H1 (cell line): ENCODE measurements at regions not wholly inside any gene's neighbourhood (a gene's known extent, or its start where the extent isn't known, plus 50 kb on each side); places are given as distances from the start of the nearest gene placed in this dataset.
A peak's percentile ranks its signal among the peaks of the same experiment; 100 is the strongest.

Experiments
- CTCF ChIA-PET: fragments of 300-600 bp; sonication (Branson Sonifier 250); formaldehyde crosslinking; loops from one replicate; lab custom pipeline; 2021; ENCODE audit not compliant: partially characterized antibody; lab: Charles Lee
- POLR2A ChIA-PET: fragments of 300-600 bp; sonication (Branson Sonifier 250); formaldehyde crosslinking; loops from one replicate; lab custom pipeline; 2021; ENCODE audit warnings: inconsistent platforms; ENCODE audit not compliant: partially characterized antibody; lab: Charles Lee
- DNase-seq, 2 experiments: peaks; one replicate each; pipeline versions ENCODE4 v3.0.0 to v3.0.0-alpha.2; 2010 to 2022; ENCODE audit warnings: low spot score in 2 of 2, low read depth in 1 of 2, mixed read lengths in 1 of 2
- FAIRE-seq: peaks from 2 replicates; lab custom pipeline; 2011; peaks lifted over from hg19 to GRCh38; lab: Jason Lieb, UNC
- H2AFZ ChIP-seq: 2 replicates; pipeline ENCODE4 v1.8.1; 2012; ENCODE audit warnings: low read length, inconsistent platforms
- H2AK5ac ChIP-seq: 2 replicates; pipeline ENCODE4 v1.6.1; 2013; ENCODE audit warnings: low read depth, low read length
- H2BK120ac ChIP-seq: replicated peaks from 2 replicates; pipeline ENCODE3; 2013; ENCODE audit warnings: low read depth, low read length, inconsistent platforms
- H2BK12ac ChIP-seq: 2 replicates; pipeline ENCODE4 v1.6.1; 2013; ENCODE audit warnings: low read depth, low read length
- H2BK15ac ChIP-seq: 2 replicates; pipeline ENCODE4 v1.6.1; 2013; ENCODE audit warnings: low read length
- H2BK20ac ChIP-seq: 2 replicates; pipeline ENCODE4 v1.6.1; 2013; ENCODE audit warnings: low read length
- H2BK5ac ChIP-seq: 2 replicates; pipeline ENCODE4 v1.6.1; 2013; ENCODE audit warnings: low read depth, low read length
- H3K14ac ChIP-seq: 2 replicates; pipeline ENCODE4 v1.6.1; 2013; ENCODE audit warnings: inconsistent platforms; ENCODE audit not compliant: insufficient read length
- H3K18ac ChIP-seq: 2 replicates; pipeline ENCODE4 v1.6.1; 2013; ENCODE audit warnings: low read length; ENCODE audit errors: extremely low read depth
- H3K23ac ChIP-seq: 2 replicates; pipeline ENCODE4 v1.6.1; 2013; ENCODE audit warnings: inconsistent platforms; ENCODE audit not compliant: insufficient read length
- H3K23me2 ChIP-seq: 2 replicates; pipeline ENCODE4 v1.6.1; 2013; ENCODE audit warnings: low read depth, low read length
- H3K27ac ChIP-seq: 2 replicates; pipeline ENCODE4 v1.6.1; 2011; ENCODE audit warnings: low read depth, low read length, inconsistent platforms
- H3K27me3 ChIP-seq, 4 experiments: replicated peaks in 1 of 4; 1 replicate in 1 of 4; 2 replicates in 3 of 4; pipeline versions ENCODE4 v1.6.1 to v1.8.1; 2011 to 2013; ENCODE audit warnings: low read length in 3 of 4, mild to moderate bottlenecking in 3 of 4, inconsistent platforms in 2 of 4, mixed read lengths in 2 of 4, moderate library complexity in 1 of 4; ENCODE audit not compliant: control insufficient read depth in 3 of 4, insufficient read depth in 3 of 4; ENCODE audit errors: extremely low read depth in 1 of 4
- H3K36me3 ChIP-seq, 4 experiments: 2 replicates each; pipeline versions ENCODE4 v1.6.1 to v1.8.1; 2011 to 2013; ENCODE audit warnings: mild to moderate bottlenecking in 4 of 4, low read length in 3 of 4, moderate library complexity in 2 of 4, control low read depth in 1 of 4, inconsistent platforms in 1 of 4; ENCODE audit not compliant: insufficient read depth in 4 of 4, control insufficient read depth in 2 of 4
- H3K4ac ChIP-seq: replicated peaks from 2 replicates; pipeline ENCODE3; 2013; ENCODE audit warnings: low read length, low read depth, mixed read lengths, inconsistent platforms; ENCODE audit not compliant: insufficient read length
- H3K4me1 ChIP-seq, 4 experiments: replicated peaks in 1 of 4; 1 replicate in 1 of 4; 2 replicates in 3 of 4; pipeline versions ENCODE4 v1.6.1 to v1.8.1; 2011 to 2013; ENCODE audit warnings: low read length in 3 of 4, inconsistent platforms in 2 of 4, mixed read lengths in 1 of 4; ENCODE audit not compliant: insufficient read depth in 4 of 4, control insufficient read depth in 3 of 4
- H3K4me2 ChIP-seq, 2 experiments: 2 replicates each; pipeline versions ENCODE4 v1.6.1 to v1.8.1; 2011 to 2013; ENCODE audit warnings: low read depth in 2 of 2, low read length in 2 of 2, control low read depth in 1 of 2, inconsistent platforms in 1 of 2, mild to moderate bottlenecking in 1 of 2; ENCODE audit not compliant: insufficient read depth in 1 of 2
- H3K4me3 ChIP-seq, 4 experiments: fragments of 200-600, 300-600 bp in 1 of 4; sonication (generic), shearing (Covaris generic), sonication (Bioruptor Twin) in 1 of 4; 2 replicates each; pipeline versions ENCODE4 v1.5.1 to v1.8.1; 2011 to 2016; ENCODE audit warnings: low read length in 4 of 4, low read depth in 3 of 4, control low read depth in 2 of 4, inconsistent platforms in 2 of 4, mild to moderate bottlenecking in 2 of 4, mixed read lengths in 1 of 4, moderate library complexity in 1 of 4; ENCODE audit not compliant: insufficient read depth in 2 of 4; ENCODE audit errors: extremely low read depth in 1 of 4
- H3K56ac ChIP-seq: replicated peaks from 2 replicates; pipeline ENCODE3; 2013; ENCODE audit warnings: low read depth, mild to moderate bottlenecking, mixed read lengths, low read length, inconsistent platforms; ENCODE audit not compliant: insufficient read length
- H3K79me1 ChIP-seq: 2 replicates; pipeline ENCODE4 v1.6.1; 2013; ENCODE audit warnings: low read depth, low read length, control low read depth
- H3K79me2 ChIP-seq, 2 experiments: 2 replicates each; pipeline versions ENCODE4 v1.6.1 to v1.8.1; 2012 to 2013; ENCODE audit warnings: low read length in 2 of 2, mild to moderate bottlenecking in 2 of 2, inconsistent platforms in 1 of 2; ENCODE audit not compliant: insufficient read depth in 2 of 2, control insufficient read depth in 1 of 2
- H3K9ac ChIP-seq, 4 experiments: replicated peaks in 1 of 4; 1 replicate in 1 of 4; 2 replicates in 3 of 4; pipeline versions ENCODE4 v1.6.1 to v1.8.1; 2011 to 2013; ENCODE audit warnings: low read depth in 3 of 4, low read length in 3 of 4, control low read depth in 2 of 4, mild to moderate bottlenecking in 2 of 4, moderate library complexity in 2 of 4, inconsistent platforms in 1 of 4; ENCODE audit errors: extremely low read depth in 1 of 4
- H3K9me3 ChIP-seq, 2 experiments: 2 replicates each; pipeline versions ENCODE4 v1.6.1 to v1.8.1; 2012 to 2013; ENCODE audit warnings: mild to moderate bottlenecking in 2 of 2, moderate library complexity in 2 of 2, control low read depth in 1 of 2, inconsistent platforms in 1 of 2, low read depth in 1 of 2, low read length in 1 of 2, mixed read lengths in 1 of 2; ENCODE audit not compliant: insufficient read depth in 2 of 2
- H4K20me1 ChIP-seq, 2 experiments: replicated peaks in 1 of 2; 2 replicates each; pipeline versions ENCODE3 to v1.8.1; 2011 to 2013; ENCODE audit warnings: inconsistent platforms in 2 of 2, low read length in 2 of 2, mild to moderate bottlenecking in 1 of 2; ENCODE audit not compliant: insufficient read depth in 2 of 2, control insufficient read depth in 1 of 2
- H4K5ac ChIP-seq: 2 replicates; pipeline ENCODE4 v1.6.1; 2013; ENCODE audit warnings: low read length, low read depth, mixed read lengths, inconsistent platforms; ENCODE audit not compliant: insufficient read length
- H4K8ac ChIP-seq: 2 replicates; pipeline ENCODE4 v1.8.0; 2013; ENCODE audit warnings: mild to moderate bottlenecking, moderate library complexity, low read length, inconsistent platforms; ENCODE audit not compliant: insufficient read depth; ENCODE audit errors: extremely low read depth
- H4K91ac ChIP-seq: replicated peaks from 2 replicates; pipeline ENCODE3; 2013; ENCODE audit warnings: low read length, mixed read lengths, inconsistent platforms; ENCODE audit not compliant: insufficient read length
- ATF3 ChIP-seq: IDR thresholded peaks from 2 replicates; pipeline ENCODE4 v1.6.1; 2011; ENCODE audit warnings: low read depth, mild to moderate bottlenecking, low read length; ENCODE audit not compliant: insufficient read depth
- BACH1 ChIP-seq: IDR thresholded peaks from 2 replicates; pipeline ENCODE4 v1.6.1; 2012; ENCODE audit warnings: low read length, improper control_type of control experiment
- BCL11A ChIP-seq, 2 experiments: IDR thresholded peaks; one replicate each; pipeline ENCODE4 v1.6.1; 2011; ENCODE audit warnings: low read depth in 2 of 2, low read length in 2 of 2, mild to moderate bottlenecking in 2 of 2
- BRCA1 ChIP-seq: IDR thresholded peaks from 2 replicates; pipeline ENCODE4 v1.6.1; 2012; ENCODE audit warnings: low read depth, low read length, improper control_type of control experiment
- CBX5 ChIP-seq: fragments of 300-800, 300-1000 bp; sonication (generic); IDR thresholded peaks from 2 replicates; pipeline ENCODE4 v1.7.1; 2016; ENCODE audit warnings: antibody characterized with exemption, low read length, low read depth
- CBX8 ChIP-seq: fragments of 300-800, 300-1000 bp; sonication (generic); IDR thresholded peaks from 2 replicates; pipeline ENCODE4 v1.7.1; 2016; ENCODE audit warnings: low read depth, low read length, borderline replicate concordance
- CEBPB ChIP-seq: IDR thresholded peaks from 2 replicates; pipeline ENCODE4 v1.6.1; 2012; ENCODE audit warnings: low read depth, low read length
- FOSL1 ChIP-seq: IDR thresholded peaks from 2 replicates; pipeline ENCODE4 v1.6.1; 2011; ENCODE audit warnings: mild to moderate bottlenecking, low read depth, low read length, moderate library complexity; ENCODE audit not compliant: insufficient read depth
- KDM4A ChIP-seq: IDR thresholded peaks from one replicate; pipeline ENCODE4 v1.7.1; 2012; ENCODE audit warnings: low read depth, mild to moderate bottlenecking, moderate library complexity, low read length, inconsistent platforms; ENCODE audit not compliant: severe bottlenecking
- KDM5A ChIP-seq: fragments of 200-600 bp; IDR thresholded peaks from 2 replicates; pipeline ENCODE4 v1.7.1; 2012; ENCODE audit warnings: mild to moderate bottlenecking, low read length, inconsistent platforms, mixed read lengths
- NRF1 ChIP-seq: IDR thresholded peaks from 2 replicates; pipeline ENCODE4 v1.6.1; 2011; ENCODE audit warnings: mild to moderate bottlenecking, low read depth, low read length, improper control_type of control experiment
- PHF8 ChIP-seq: fragments of 200-600 bp; sonication (generic); conservative IDR thresholded peaks from 2 replicates; pipeline ENCODE4 v1.7.1; 2012; ENCODE audit warnings: low read depth, mild to moderate bottlenecking, inconsistent platforms, low read length, moderate library complexity
- TBP ChIP-seq: IDR thresholded peaks from 2 replicates; pipeline ENCODE4 v1.6.1; 2011; ENCODE audit warnings: low read depth, low read length, improper control_type of control experiment
- YY1 ChIP-seq: IDR thresholded peaks from 2 replicates; pipeline ENCODE4 v1.6.1; 2011; ENCODE audit warnings: low read depth, mild to moderate bottlenecking, low read length
- WGBS, 2 experiments: shearing (Covaris generic) in 1 of 2; methylation state at CpG; one replicate each; pipeline versions ENCODE4 v1.1.6 to v1.1.7; 2013 to 2015; ENCODE audit warnings: low lambda C conversion rate in 2 of 2, mixed read lengths in 2 of 2, inconsistent platforms in 1 of 2, low coverage in 1 of 2, missing lambda C conversion rate in 1 of 2; ENCODE audit not compliant: insufficient replicate concordance in 2 of 2, insufficient coverage in 1 of 2, insufficient read length in 1 of 2; ENCODE audit errors: extremely low coverage in 1 of 2, missing lambda C conversion rate in 1 of 2; 5-methylcytosine and 5-hydroxymethylcytosine counted together

GRCh38 chr4:115850799-115851509, 737.5 kb upstream of the NDST4 start:
- Histone ChIP-seq H3K4me2 (no peak overlapping the region), H4K20me1 (no peaks in the 10 kb centered on the region), H3K36me3 (no peaks in the 10 kb centered on the region), H2BK5ac (no peak overlapping the region), H3K4ac (no peak overlapping the region), H3K23me2 (no peaks in the 10 kb centered on the region), H4K91ac (no peak overlapping the region), H3K27ac (no peak overlapping the region), H3K4me1 (no peaks in the 10 kb centered on the region), H3K4me3 (no peak overlapping the region), H4K8ac (no peak overlapping the region), H3K23ac (no peak overlapping the region), H3K79me1 (no peaks in the 10 kb centered on the region), H4K5ac (no peak overlapping the region), H3K14ac (no peak overlapping the region), H3K56ac (no peak overlapping the region), H3K18ac (no peak overlapping the region), H2AK5ac (no peak overlapping the region), H2AFZ (0 out of 2 replicates have a peak overlapping the region, but pooled peaks have one; percentile 56), H3K27me3 (no peaks in the 10 kb centered on the region), H3K9me3 (no peaks in the 10 kb centered on the region), H2BK120ac (no peak overlapping the region), H3K9ac (no peak overlapping the region), H2BK12ac (no peak overlapping the region), H2BK15ac (no peak overlapping the region), H2BK20ac (no peak overlapping the region), H3K79me2 (no peaks in the 10 kb centered on the region)
- FAIRE-seq, result no peak
- no peak for DNase-seq
- CTCF ChIA-PET, result interaction anchor here (1.3 to 2.8 kb wide), 6 partner anchors 10 to 728 kb away, joined by 4 to 11 read pairs (median 8); no protein-coding TSS in a partner anchor
- POLR2A ChIA-PET, result no interaction called here
- whole genome bisulfite sequencing, 2 experiments, result 91% methylated on average over 5 of the region's 5 CpGs; no CpG with 5 or more reads in 1 of the 2 experiments
- no peak for TF ChIP-seq BRCA1
- TF ChIP-seq ATF3, result no peak
- no peak for TF ChIP-seq PHF8
- no peak for TF ChIP-seq CBX5
- TF ChIP-seq CEBPB, result no peak
- TF ChIP-seq YY1, result no peak
- no peak for TF ChIP-seq BACH1
- TF ChIP-seq CBX8, result no peak
- TF ChIP-seq TBP, result no peak
- no peak for TF ChIP-seq BCL11A (IDR thresholded peaks at IDR 0.05; ENCODE audit: low read depth in 2 of 2, low read length in 2 of 2)
- no peak for TF ChIP-seq KDM5A
- TF ChIP-seq FOSL1, result no peak
- no peak for TF ChIP-seq NRF1
- TF ChIP-seq KDM4A, result no peak
